ENCODE measurements at regions not wholly inside any gene's neighbourhood (a gene's known extent, or its start where the extent isn't known, plus 50 kb on each side); places are given as distances from the start of the nearest gene placed in this dataset.

GRCh38 chr18:11288401-11288800 is 139.0 kb upstream of the PIEZO2 start:
- DNase-seq (ENCODE audit: low spot score), result no peak
- Histone ChIP-seq H3K4me1 (ENCODE audit: control insufficient read depth in 4 of 4, insufficient read depth in 4 of 4, low read length in 3 of 4) (peaks cover 0 to 13% (median 9%) of the 10 kb centered on the region in 4 donors), H3K4me3 (ENCODE audit: low read depth in 1 of 3, low read length in 3 of 3) (no peak overlapping the region), H3K9me3 (ENCODE audit: control insufficient read depth in 4 of 4, low read length in 3 of 4) (no peaks in the 10 kb centered on the region), H3K9ac (ENCODE audit: low read depth in 1 of 2, low read length in 2 of 2) (no peak overlapping the region), H3K27ac (ENCODE audit: low read depth in 1 of 2, low read length in 2 of 2) (no peak overlapping the region), H3K27me3 (ENCODE audit: control insufficient read depth in 4 of 4, insufficient read depth in 4 of 4, low read length in 3 of 4) (no peaks in the 10 kb centered on the region), H3K36me3 (ENCODE audit: control insufficient read depth in 4 of 4, insufficient read depth in 3 of 4, low read depth in 1 of 4, low read length in 3 of 4) (no peaks in the 10 kb centered on the region)
- 88% methylated on average over 1 of the region's 1 CpG for WGBS
- TF ChIP-seq MAX (IDR thresholded peaks at IDR 0.05) (no peak), JUND (IDR thresholded peaks at IDR 0.05) (no peak), FOXA1 (IDR thresholded peaks at IDR 0.05) (no peak), HNF4G (IDR thresholded peaks at IDR 0.05) (no peak), ZBTB33 (IDR thresholded peaks at IDR 0.05) (no peak), CTCF (IDR thresholded peaks at IDR 0.05; ENCODE audit: low read depth, low read length, missing input control) (no peak), EGR1 (IDR thresholded peaks at IDR 0.05; ENCODE audit: low read depth in 2 of 2) (no peak), FOXA2 (IDR thresholded peaks at IDR 0.05) (no peak), YY1 (IDR thresholded peaks at IDR 0.05) (no peak), HNF4A (conservative IDR thresholded peaks at IDR 0.05) (no peak), RAD21 (IDR thresholded peaks at IDR 0.05) (no peak)

- 91% methylated on average over 3 of the region's 3 CpGs for WGBS
- no peak for DNase-seq (ENCODE audit: low spot score)
- Histone ChIP-seq H3K36me3 (ENCODE audit: control insufficient read depth in 4 of 4, insufficient read depth in 3 of 4, low read depth in 1 of 4, low read length in 3 of 4) (no peaks in the 10 kb centered on the region), H3K4me1 (ENCODE audit: control insufficient read depth in 4 of 4, insufficient read depth in 4 of 4, low read length in 3 of 4) (peaks cover 0 to 19% (median 14%) of the 10 kb centered on the region in 4 donors), H3K9me3 (ENCODE audit: control insufficient read depth in 4 of 4, low read length in 3 of 4) (no peaks in the 10 kb centered on the region), H3K27me3 (ENCODE audit: control insufficient read depth in 4 of 4, insufficient read depth in 4 of 4, low read length in 3 of 4) (no peaks in the 10 kb centered on the region), H3K27ac (ENCODE audit: low read depth in 1 of 2, low read length in 2 of 2) (no peak overlapping the region), H3K4me3 (ENCODE audit: low read depth in 1 of 3, low read length in 3 of 3) (no peak overlapping the region), H3K9ac (ENCODE audit: low read depth in 1 of 2, low read length in 2 of 2) (no peak overlapping the region)
- no peak for TF ChIP-seq REST (IDR thresholded peaks at IDR 0.05)
- TF ChIP-seq ATF3 (IDR thresholded peaks at IDR 0.05), result no peak
- no peak for TF ChIP-seq FOXA2 (IDR thresholded peaks at IDR 0.05)
- no peak for TF ChIP-seq JUND (IDR thresholded peaks at IDR 0.05)
- no peak for TF ChIP-seq SP1 (IDR thresholded peaks at IDR 0.05)
- TF ChIP-seq HNF4A (conservative IDR thresholded peaks at IDR 0.05), result no peak
These were observed 137.1 kb upstream of the PIEZO2 start for GRCh38 chr18:11286431-11286830.

Measured in liver (tissue), 8 donors.